ENCODE measurements at regions not wholly inside any gene's neighbourhood (a gene's known extent, or its start where the extent isn't known, plus 50 kb on each side); places are given as distances from the start of the nearest gene placed in this dataset.

GRCh38 chr1:229768232-229768631 is 142.2 kb downstream of the URB2 start:
- no peak for TF ChIP-seq MXI1 (IDR thresholded peaks at IDR 0.05; ENCODE audit: low read depth, low read length)
- no peak for TF ChIP-seq CTCF (IDR thresholded peaks at IDR 0.05)
- TF ChIP-seq POLR2AphosphoS5 (IDR thresholded peaks at IDR 0.05; ENCODE audit: low read depth, low read length) = no peak
- no peak for TF ChIP-seq GABPA (IDR thresholded peaks at IDR 0.05; ENCODE audit: low read depth)
- TF ChIP-seq FOXM1 (IDR thresholded peaks at IDR 0.05; ENCODE audit: low read depth) = no peak
- no peak for TF ChIP-seq EP300 (IDR thresholded peaks at IDR 0.05; ENCODE audit: borderline replicate concordance in 1 of 2, low read depth in 1 of 2, low read length in 1 of 2)
- no peak for TF ChIP-seq YY1 (IDR thresholded peaks at IDR 0.05; ENCODE audit: low read depth)
- no peak for TF ChIP-seq SIN3A (IDR thresholded peaks at IDR 0.05; ENCODE audit: borderline replicate concordance, low read depth, low read length)
- TF ChIP-seq CHD2 (IDR thresholded peaks at IDR 0.05; ENCODE audit: low read length, partially characterized antibody) = no peak
- TF ChIP-seq EZH2phosphoT487 (IDR thresholded peaks at IDR 0.05; ENCODE audit: borderline replicate concordance, low read depth) = no peak
- no peak for TF ChIP-seq REST (IDR thresholded peaks at IDR 0.05; ENCODE audit: low read depth, low read length)
- TF ChIP-seq RAD21 (IDR thresholded peaks at IDR 0.05; ENCODE audit: low read length) = no peak
- no peak for TF ChIP-seq TEAD4 (IDR thresholded peaks at IDR 0.05; ENCODE audit: borderline replicate concordance, insufficient read depth)

Data from SK-N-SH (cell line).